Ecto neural progenitor cell (in vitro differentiated cells): ENCODE measurements at regions not wholly inside any gene's neighbourhood (a gene's known extent, or its start where the extent isn't known, plus 50 kb on each side); places are given as distances from the start of the nearest gene placed in this dataset.
"Not testable (repeated sequence)": the region's sequence is repeated elsewhere in the genome, so short reads cannot be mapped to it uniquely, and the experiment has no call there.

Experiments
- DNase-seq: peaks from one replicate; pipeline ENCODE4 v3.0.0-alpha.2; 2018; ENCODE audit warnings: low spot score

DNA sequence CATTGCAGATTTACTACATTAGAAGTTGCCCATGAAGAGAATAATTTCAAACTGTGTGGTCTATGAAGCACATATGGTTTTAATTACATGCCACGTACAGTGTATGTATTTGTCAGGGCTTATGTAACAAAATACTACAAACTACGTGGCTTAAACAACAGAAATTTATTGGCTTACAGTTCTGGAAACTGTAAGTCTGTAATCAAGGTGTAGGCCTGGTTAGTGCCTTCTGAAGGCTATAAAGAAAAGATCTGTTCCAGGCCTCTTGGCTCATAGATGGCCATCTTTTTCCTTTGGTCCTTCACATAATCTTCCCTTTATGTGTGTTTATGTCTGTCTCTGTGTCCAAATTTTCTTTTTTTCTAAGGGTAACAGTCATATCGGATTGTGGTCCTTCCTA, 1160.2 kb downstream of the FAM133A start:
- DNase-seq: no peak

DNA sequence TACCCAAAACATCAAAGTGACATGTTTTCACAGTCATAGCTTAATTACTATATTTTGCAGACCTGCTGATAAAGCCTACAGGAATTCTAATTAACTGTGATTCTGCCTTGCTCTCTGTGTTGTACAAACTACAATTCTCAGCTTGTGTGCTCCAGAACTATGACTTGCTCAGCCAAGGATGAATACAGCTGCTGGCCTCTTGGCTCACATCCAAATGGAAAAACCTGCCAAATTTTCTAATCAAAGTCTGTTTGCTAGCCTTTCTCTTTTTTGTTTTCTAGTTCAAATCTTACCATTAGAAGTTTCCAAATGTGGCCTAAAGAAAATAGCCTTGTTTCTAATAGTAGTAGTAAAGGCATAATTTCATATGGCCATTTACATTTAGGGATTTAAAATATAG, 1176.8 kb downstream of the FAM133A start:
- no peak for DNase-seq

DNA sequence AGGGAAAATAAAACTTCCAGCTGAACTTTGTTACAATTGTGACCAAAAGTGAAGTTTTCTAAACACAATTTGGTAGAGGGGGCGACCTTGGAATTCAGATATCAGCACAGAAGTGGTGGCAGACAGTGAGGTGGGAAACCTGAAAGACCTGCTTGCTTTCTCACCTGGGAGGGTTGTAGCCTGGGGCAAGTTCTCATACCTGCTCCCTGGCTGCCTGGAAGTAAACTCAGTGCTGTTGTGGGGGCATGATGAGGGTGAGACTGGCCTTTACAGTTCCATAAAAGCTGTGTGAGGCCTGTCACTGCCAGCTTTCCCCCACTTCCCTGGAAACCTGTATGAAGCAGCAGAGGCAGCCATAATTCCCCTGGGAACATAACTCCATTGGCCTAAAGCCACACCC, 1180.2 kb downstream of the FAM133A start:
- DNase-seq: peak; percentile 40

DNA sequence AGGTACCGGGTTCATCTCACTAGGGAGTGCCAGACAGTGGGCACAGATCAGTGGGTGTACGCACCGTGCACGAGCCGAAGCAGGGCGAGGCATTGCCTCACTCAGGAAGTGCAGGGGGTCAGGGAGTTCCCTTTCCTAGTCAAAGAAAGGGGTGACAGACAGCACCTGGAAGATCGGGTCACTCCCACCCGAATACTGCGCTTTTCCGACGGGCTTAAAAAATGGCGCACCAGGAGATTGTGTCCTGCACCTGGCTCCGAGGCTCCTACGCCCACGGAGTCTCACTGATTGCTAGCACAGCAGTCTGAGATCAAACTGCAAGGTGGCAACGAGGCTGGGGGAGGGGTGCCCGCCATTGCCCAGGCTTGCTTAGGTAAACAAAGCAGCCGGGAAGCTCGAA, 1188.5 kb downstream of the FAM133A start:
- DNase-seq: not testable (repeated sequence)

DNA sequence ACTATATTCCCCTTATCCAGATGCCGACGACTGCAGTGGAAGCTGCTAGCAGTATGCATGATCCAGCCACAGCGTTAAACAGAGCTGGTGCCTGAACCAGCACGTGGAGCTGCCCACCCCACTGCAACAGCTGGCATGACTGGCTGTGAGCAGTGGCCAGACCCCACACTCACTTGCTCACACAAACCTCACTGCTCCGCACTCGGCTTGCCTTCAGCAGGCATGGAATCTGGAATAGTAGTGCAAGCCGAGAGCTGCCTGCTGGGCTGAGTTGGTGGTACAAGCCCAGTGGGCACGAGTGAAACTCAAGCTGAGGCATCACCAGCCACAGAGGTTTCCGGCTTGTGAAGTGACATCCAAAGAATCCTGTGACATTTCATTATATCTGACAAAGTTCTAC, 1197.6 kb downstream of the FAM133A start:
- DNase-seq: no peak

DNA sequence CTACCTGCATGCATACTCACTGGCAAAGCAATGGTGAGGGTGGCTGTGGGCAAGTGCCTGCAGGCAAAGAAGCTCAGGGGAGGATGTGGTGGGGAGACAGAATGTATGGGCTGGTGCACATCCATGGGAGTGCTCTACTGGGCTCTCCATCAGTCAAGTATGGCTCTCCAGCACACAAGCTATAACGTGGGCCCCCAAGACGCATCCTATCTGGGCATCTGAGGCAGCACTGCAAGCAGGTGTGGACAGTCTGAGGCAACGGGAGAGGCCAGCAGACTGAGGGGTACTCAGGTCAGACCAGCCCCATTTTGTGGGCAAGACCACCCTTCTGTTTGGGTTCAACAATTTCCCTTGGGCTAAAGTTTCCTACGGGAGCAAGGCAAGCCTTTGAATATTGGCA, 1227.8 kb downstream of the FAM133A start:
- no peak for DNase-seq

DNA sequence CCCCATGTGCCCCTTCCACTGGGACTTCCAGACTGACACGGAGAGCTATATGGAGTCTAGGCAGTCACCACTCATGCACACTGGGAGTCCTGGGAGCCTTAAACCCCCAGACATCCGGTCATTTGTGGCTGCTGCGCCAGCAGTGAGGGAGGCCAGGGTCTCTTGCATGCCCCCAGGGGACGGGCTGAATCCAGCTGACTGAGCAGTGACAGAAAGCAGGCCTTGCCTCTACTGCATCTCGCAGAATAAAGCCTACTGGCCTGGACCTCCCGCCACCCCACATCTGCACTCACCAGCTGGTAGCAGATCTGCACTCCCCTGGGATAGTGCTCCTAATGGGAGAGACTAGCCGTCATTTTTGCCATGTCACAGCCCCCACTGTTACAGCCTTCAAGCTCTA, 1234.2 kb downstream of the FAM133A start:
- no peak for DNase-seq

DNA sequence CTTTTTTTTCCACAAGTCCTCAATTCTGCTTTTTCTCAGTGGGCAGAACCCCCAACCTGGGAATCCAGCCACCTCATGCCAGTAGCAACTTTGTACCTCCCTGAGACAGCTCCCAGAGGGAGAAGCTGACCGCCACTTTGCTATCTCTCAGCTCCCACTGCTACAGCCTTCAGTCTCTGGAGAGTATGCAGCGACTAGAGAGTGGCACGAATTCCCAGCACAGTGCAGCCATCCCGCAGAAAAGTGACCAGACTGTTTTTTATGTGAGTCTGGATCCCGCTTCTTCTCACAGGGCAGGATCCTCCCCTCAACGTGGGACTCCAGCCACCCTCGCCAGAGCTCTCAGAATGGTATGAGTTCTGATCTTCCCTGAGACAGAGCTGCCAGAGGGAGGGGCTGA, 1234.6 kb downstream of the FAM133A start:
- no peak for DNase-seq

DNA sequence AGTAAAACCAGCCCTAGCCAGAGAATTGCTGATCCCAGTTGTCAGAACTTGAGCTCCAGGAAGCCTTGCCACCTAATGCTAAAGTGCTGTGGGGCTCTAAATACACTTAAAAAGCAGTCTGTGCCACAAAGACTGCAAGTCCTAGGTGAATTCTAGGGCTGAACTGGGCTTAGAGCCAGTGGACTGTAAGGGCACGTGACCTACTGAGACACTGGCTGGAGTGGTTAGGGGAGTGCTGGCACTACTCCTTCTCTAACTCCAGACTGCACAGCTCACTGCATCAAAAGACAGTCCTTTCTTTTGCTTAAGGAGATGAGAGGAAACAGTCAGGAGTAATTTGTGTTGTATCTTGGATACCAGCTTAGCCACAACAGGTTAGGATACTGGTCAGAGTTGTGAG, 1240.2 kb downstream of the FAM133A start:
- no peak for DNase-seq

DNA sequence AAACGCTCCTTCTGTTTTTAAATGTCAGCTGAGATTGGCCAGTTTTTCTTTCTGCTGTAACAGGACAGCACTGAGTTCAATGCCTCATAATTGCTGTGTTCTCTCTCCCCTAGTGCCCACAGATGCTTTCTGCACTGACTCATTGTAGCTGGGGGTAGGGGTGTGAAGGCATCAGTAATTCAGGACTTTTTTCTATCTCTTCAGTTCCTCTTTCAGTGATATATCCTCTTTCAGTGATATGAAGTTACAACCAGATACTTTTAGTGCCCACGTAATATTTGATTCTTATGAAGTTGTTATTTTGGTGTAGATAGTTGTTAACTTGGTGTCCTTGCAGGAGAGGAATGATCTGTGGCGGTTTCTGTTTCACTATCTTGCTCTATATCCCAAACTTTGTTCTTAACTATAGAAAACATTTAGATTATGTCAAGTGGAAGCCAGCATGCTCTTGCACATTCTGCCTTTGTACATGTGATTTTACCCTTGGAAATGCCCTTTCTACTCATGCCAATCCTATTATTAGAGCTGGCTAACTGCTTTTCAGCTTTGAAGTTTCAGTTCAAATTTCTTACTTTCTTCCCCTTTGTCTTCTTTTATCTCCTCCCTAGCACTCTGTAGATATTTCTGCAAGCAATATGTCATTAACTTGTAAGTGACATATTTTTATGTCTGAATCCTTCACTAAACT, 1258.4 kb downstream of the FAM133A start:
- DNase-seq: no peak

DNA sequence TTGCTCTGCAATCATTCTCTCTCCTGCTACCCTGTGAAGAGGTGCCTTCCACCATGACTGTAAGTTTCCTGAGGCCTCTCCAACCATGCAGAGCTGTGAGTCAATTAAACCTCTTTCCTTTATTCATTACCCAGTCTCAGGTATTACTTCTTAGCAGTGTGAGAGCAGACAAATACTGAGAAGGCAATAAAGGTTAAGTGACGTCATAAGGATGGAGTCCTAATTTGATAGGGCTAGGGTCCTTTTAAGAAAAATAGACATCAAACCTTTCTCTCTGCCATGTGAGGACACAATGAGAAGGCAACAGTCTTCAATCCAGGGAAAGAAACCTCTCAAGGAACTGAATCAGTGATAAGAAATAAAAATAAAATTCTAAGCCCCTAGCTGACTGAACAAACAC, 1262.7 kb downstream of the FAM133A start:
- no peak for DNase-seq

DNA sequence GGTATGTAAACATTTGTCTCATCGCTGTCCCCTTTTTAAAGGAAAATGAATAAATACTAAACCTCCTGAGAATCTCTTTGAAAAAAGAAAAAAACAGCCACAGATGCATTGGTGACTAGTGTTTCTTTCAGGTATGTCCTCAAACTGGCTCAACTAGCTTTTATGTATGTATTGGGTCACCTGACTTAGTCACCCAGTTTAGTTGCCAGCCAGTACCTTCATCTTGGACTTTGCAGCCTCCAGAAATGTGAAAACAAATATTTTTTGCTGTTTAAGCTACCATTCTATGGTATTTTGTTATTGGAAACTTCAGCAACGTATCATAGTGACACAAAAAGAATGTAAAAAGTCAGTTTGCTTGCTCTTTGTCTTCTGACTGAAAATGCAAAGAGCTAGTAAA, 1263.5 kb downstream of the FAM133A start:
- no peak for DNase-seq

DNA sequence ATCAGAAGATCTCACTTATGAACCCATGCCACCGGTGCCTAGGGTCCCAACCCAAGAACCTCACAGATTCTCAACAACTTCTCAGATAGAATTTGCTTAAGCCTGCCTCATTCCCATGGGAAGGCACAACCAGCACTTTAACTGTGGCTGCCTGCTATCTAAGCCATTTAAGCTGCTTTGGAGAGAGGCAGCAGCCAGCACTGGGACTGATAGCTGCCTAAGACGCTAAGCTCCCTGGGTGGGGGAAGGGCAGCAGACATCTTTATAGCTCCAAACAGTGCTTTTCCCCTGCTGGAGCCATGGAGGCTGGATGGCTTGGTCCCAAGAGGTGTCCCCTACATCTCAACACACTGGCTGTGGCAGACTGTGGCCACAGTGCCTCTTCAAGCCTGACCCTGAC, 1268.6 kb downstream of the FAM133A start:
- DNase-seq: peak; percentile 52

DNA sequence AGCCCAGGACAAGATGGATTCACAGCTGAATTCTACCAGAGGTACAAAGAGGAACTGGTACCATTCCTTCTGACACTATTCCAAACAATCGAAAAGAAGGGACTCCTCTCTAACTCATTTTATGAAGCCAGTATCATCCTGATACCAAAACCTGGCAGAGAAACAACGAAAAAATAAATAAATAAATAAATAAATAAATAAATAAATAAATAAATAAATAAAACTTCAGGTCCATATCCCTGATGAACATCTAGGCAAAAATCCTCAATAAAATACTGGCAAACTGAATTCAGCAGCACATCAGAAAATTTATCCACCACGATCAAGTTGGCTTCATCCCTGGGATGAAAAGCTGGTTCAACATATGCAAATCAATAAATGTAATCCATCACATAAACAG, 1272.1 kb downstream of the FAM133A start:
- not testable (repeated sequence) for DNase-seq

DNA sequence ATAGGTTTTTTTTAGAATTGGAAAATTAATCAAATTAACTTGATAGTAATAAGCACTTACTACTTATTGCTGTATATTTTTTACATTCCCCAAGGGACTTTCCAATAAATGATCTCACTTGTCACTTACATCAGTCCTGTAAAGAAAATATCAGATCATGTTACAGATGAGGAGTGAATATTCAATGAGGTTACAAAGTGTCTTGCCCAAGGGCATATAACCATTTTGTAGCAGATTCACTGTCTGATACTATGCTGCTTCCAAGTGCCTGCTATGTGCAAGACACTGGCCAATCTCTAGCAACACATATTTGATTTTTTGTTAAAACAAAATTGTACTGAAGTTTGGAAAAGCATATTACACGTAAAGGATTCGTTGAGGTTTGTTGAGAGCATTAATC, 1287.7 kb downstream of the FAM133A start:
- DNase-seq: no peak

DNA sequence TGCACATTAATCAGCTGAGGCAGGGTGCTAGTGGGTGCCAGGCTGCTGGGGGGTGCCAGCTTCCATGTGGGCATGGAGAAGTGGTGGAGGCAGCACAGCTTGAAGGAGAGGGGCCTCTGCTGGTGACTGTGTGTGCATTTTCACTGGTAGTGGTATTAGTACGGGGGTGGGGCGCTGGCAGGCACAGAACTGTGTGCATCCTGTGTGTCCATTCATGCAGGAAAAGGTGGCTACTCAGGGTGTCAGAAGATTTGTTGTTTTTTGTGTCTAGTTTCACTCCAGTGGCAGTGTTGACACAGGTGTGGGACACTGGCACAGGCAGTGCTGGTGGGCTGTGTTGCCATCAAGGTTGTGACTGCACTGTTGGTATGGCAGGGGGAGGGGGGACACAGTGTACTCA, 1303.6 kb downstream of the FAM133A start:
- DNase-seq: no peak

DNA sequence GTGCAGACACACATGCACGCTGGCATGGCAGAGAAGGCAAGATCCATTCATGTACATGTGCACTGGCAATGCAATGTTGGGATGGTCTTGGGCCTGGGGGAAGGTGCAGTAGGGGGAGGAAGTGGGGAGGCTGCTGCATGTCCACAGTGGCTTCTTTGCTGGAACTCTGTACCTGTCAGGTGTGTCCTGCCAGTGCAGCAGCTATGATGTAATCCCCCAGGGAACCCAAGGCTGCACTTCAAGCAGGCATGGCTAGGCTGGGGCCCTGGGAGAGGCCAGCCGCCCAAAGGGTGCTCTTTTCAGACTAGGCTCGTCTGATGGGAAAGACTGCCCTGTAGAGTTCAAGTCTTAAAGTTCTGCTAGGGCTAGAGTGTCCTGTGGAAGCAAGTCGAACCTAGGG, 1304.0 kb downstream of the FAM133A start:
- no peak for DNase-seq
